GM23248 (cell line): ENCODE measurements at regions not wholly inside any gene's neighbourhood (a gene's known extent, or its start where the extent isn't known, plus 50 kb on each side); places are given as distances from the start of the nearest gene placed in this dataset.

Experiments
- EZH2 ChIP-seq: fragments of 200-600 bp; sonication (generic); IDR thresholded peaks from 2 replicates; pipeline ENCODE4 v1.6.1; 2018; ENCODE audit warnings: antibody characterized with exemption, mild to moderate bottlenecking; ENCODE audit not compliant: insufficient read depth, poor library complexity, severe bottlenecking
- EZH2phosphoT487 ChIP-seq: fragments of 200-600 bp; sonication (generic); IDR thresholded peaks from 2 replicates; pipeline ENCODE4 v1.6.1; 2018; ENCODE audit warnings: antibody characterized with exemption, moderate library complexity, mild to moderate bottlenecking, low read depth; ENCODE audit not compliant: insufficient read depth

DNA sequence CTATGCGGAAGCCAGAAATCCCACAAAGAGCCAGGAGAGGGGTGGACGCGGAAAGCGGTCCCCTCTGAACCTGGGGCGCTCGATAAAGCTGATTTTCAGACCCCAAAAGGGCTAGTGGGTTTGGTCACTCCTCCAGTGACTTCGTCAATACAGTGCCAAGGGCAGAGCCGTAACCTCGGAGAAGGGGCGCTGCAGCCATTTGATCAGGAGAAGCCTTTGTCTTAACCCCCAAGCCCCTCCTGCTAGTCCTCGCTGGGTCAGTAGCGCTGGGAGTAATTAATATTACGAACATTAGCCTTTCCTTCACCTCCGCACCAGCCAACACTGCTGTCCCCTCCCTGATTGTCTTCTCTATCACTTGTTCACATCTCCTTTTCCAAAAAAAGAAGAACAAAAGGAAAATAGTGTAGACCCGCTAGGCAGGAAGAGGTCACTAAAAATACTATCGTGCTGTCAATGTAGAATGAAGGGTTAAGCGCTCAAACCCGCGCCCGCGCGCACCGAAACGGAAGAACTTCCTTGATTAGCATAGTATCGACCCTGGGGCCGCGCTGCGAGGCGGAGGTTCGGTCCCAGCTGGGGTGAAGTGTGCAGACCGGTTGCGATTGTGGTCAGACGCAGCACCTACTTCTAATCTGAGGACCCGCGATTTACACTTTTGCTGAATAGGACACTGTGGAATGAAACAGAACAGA lies 63.2 kb upstream of the MAPRE2 start:
- TF ChIP-seq EZH2: peak; percentile 74
- no peak for TF ChIP-seq EZH2phosphoT487
